Neural cell (in vitro differentiated cells): ENCODE measurements at regions not wholly inside any gene's neighbourhood (a gene's known extent, or its start where the extent isn't known, plus 50 kb on each side); places are given as distances from the start of the nearest gene placed in this dataset.

ENCODE experiments used
- H2AFZ ChIP-seq: fragments of 200-600, 300-800 bp; sonication (generic), shearing (Covaris generic); 2 replicates; pipeline ENCODE4 v1.6.0; 2014; ENCODE audit warnings: low read depth, mild to moderate bottlenecking, antibody characterized with exemption, low read length, moderate library complexity
- H3F3A ChIP-seq: fragments of 200-600 bp; shearing (Covaris generic); 2 replicates; pipeline ENCODE4 v1.6.1; 2016; ENCODE audit warnings: mild to moderate bottlenecking, moderate library complexity, mixed read lengths, antibody characterized with exemption, low read length; ENCODE audit not compliant: insufficient read depth, poor library complexity, severe bottlenecking
- H3K27ac ChIP-seq: fragments of 200-600, 300-800 bp; sonication (generic), shearing (Covaris generic); 2 replicates; pipeline ENCODE4 v1.5.1; 2014; ENCODE audit warnings: mild to moderate bottlenecking, low read length, moderate library complexity
- H3K27me3 ChIP-seq: fragments of 300-800, 200-600 bp; sonication (generic), shearing (Covaris generic); 2 replicates; pipeline ENCODE4 v1.6.0; 2014; ENCODE audit warnings: mild to moderate bottlenecking, low read depth, low read length, moderate library complexity; ENCODE audit not compliant: insufficient read depth
- H3K36me3 ChIP-seq: fragments of 300-800, 200-600 bp; sonication (generic), shearing (Covaris generic); 2 replicates; pipeline ENCODE4 v1.5.1; 2014; ENCODE audit warnings: mild to moderate bottlenecking, antibody characterized with exemption, low read length, moderate library complexity; ENCODE audit not compliant: insufficient read depth
- H3K4me2 ChIP-seq: fragments of 300-800, 200-600 bp; sonication (generic), shearing (Covaris generic); 2 replicates; pipeline ENCODE4 v1.6.0; 2014; ENCODE audit warnings: mild to moderate bottlenecking, low read length
- H3K4me3 ChIP-seq: fragments of 300-800, 200-600 bp; sonication (generic), shearing (Covaris generic); 2 replicates; pipeline ENCODE4 v1.5.1; 2014; ENCODE audit warnings: mild to moderate bottlenecking, low read length, moderate library complexity
- H3K79me2 ChIP-seq: fragments of 200-600 bp; shearing (Covaris generic); replicated peaks from 2 replicates; pipeline ENCODE4 v1.6.0; 2014; ENCODE audit warnings: mild to moderate bottlenecking, low read length, moderate library complexity; ENCODE audit not compliant: insufficient read depth
- H3K9ac ChIP-seq: fragments of 300-800, 200-600 bp; sonication (generic), shearing (Covaris generic); 2 replicates; pipeline ENCODE4 v1.6.1; 2016; ENCODE audit warnings: mild to moderate bottlenecking, low read length, mixed read lengths
- H3K9me2 ChIP-seq: fragments of 200-600 bp; shearing (Covaris generic); 2 replicates; pipeline ENCODE4 v1.6.1; 2016; ENCODE audit warnings: mild to moderate bottlenecking, low read length, mixed read lengths; ENCODE audit not compliant: insufficient read depth
- H3K9me3 ChIP-seq: fragments of 200-600, 300-800 bp; sonication (generic), shearing (Covaris generic); 2 replicates; pipeline ENCODE4 v1.6.1; 2016; ENCODE audit warnings: mild to moderate bottlenecking, mixed run types, low read length, moderate library complexity, mixed read lengths
- H4K20me1 ChIP-seq: fragments of 200-600 bp; shearing (Covaris generic); 2 replicates; pipeline ENCODE4 v1.6.1; 2016; ENCODE audit warnings: mild to moderate bottlenecking, mixed run types; ENCODE audit not compliant: insufficient read depth
- CTCF ChIP-seq: fragments of 450-650 bp; IDR thresholded peaks from 2 replicates; pipeline ENCODE4 v1.5.1; 2014; ENCODE audit warnings: antibody characterized with exemption, mild to moderate bottlenecking, moderate library complexity; ENCODE audit not compliant: poor library complexity, severe bottlenecking
- EP300 ChIP-seq: fragments of 450-650 bp; conservative IDR thresholded peaks from 2 replicates; pipeline ENCODE4 v1.6.1; 2014; ENCODE audit warnings: antibody characterized with exemption, mild to moderate bottlenecking, moderate library complexity; ENCODE audit not compliant: poor library complexity, severe bottlenecking
- EZH2 ChIP-seq: fragments of 200-600, 300-800 bp; shearing (Covaris generic), sonication (generic); IDR thresholded peaks from 2 replicates; pipeline ENCODE4 v1.6.1; 2014; ENCODE audit warnings: antibody characterized with exemption, low read length, borderline replicate concordance, mild to moderate bottlenecking; ENCODE audit not compliant: insufficient read depth, poor library complexity, severe bottlenecking
- MXI1 ChIP-seq: fragments of 450-650 bp; conservative IDR thresholded peaks from 2 replicates; pipeline ENCODE4 v1.6.1; 2014; ENCODE audit warnings: antibody characterized with exemption, mild to moderate bottlenecking; ENCODE audit not compliant: poor library complexity, severe bottlenecking
- POLR2AphosphoS5 ChIP-seq: IDR thresholded peaks from 2 replicates; pipeline ENCODE4 v1.6.1; 2012
- RAD21 ChIP-seq: fragments of 450-650 bp; conservative IDR thresholded peaks from 2 replicates; pipeline ENCODE4 v1.6.1; 2014; ENCODE audit warnings: antibody characterized with exemption, mild to moderate bottlenecking, moderate library complexity
- REST ChIP-seq: IDR thresholded peaks from 2 replicates; pipeline ENCODE4 v1.6.1; 2012; ENCODE audit warnings: borderline replicate concordance
- SMC3 ChIP-seq: fragments of 450-650 bp; conservative IDR thresholded peaks from 2 replicates; pipeline ENCODE4 v1.6.1; 2014; ENCODE audit warnings: antibody characterized with exemption, mild to moderate bottlenecking, moderate library complexity; ENCODE audit not compliant: poor library complexity
- TAF1 ChIP-seq: IDR thresholded peaks from 2 replicates; pipeline ENCODE4 v1.6.1; 2012; ENCODE audit warnings: low read depth

GRCh38 chrX:74179990-74180389, 124.0 kb upstream of the ZCCHC13 start:
- Histone ChIP-seq H4K20me1 (no peaks in the 10 kb centered on the region), H2AFZ (no peak overlapping the region), H3K9me2 (no peaks in the 10 kb centered on the region), H3K9me3 (no peaks in the 10 kb centered on the region), H3F3A (no peaks in the 10 kb centered on the region), H3K27me3 (no peaks in the 10 kb centered on the region), H3K4me2 (no peak overlapping the region), H3K36me3 (no peaks in the 10 kb centered on the region), H3K27ac (no peak overlapping the region), H3K79me2 (no peaks in the 10 kb centered on the region), H3K9ac (no peak overlapping the region), H3K4me3 (no peak overlapping the region)
- TF ChIP-seq TAF1 (no peak), SMC3 (no peak), EZH2 (no peak), MXI1 (no peak), EP300 (no peak), RAD21 (no peak), REST (no peak), POLR2AphosphoS5 (no peak), CTCF (no peak)

GRCh38 chrX:74179499-74179898, 124.5 kb upstream of the ZCCHC13 start:
- H2AFZ ChIP-seq, result no peak overlapping the region
- no peaks in the 10 kb centered on the region for H3K36me3 ChIP-seq
- H3K27ac ChIP-seq, result no peak overlapping the region
- H3K79me2 ChIP-seq, result no peaks in the 10 kb centered on the region
- no peaks in the 10 kb centered on the region for H3K9me3 ChIP-seq
- no peaks in the 10 kb centered on the region for H4K20me1 ChIP-seq
- H3K9me2 ChIP-seq, result no peaks in the 10 kb centered on the region
- H3K27me3 ChIP-seq, result no peaks in the 10 kb centered on the region
- TF ChIP-seq EZH2, result no peak
- TF ChIP-seq RAD21, result no peak
- no peak for TF ChIP-seq CTCF
- TF ChIP-seq SMC3, result no peak
- TF ChIP-seq MXI1, result no peak
- no peak for TF ChIP-seq REST
- no peak for TF ChIP-seq EP300
- no peak for TF ChIP-seq POLR2AphosphoS5
- TF ChIP-seq TAF1, result no peak
- H3K4me2 ChIP-seq, result no peak overlapping the region
- no peak overlapping the region for H3K4me3 ChIP-seq
- no peaks in the 10 kb centered on the region for H3F3A ChIP-seq
- H3K9ac ChIP-seq, result no peak overlapping the region
